HL-60 (cell line): ENCODE measurements at regions not wholly inside any gene's neighbourhood (a gene's known extent, or its start where the extent isn't known, plus 50 kb on each side); places are given as distances from the start of the nearest gene placed in this dataset.

ENCODE experiments used
- DNase-seq, 2 experiments: peaks; one replicate each; pipeline ENCODE4 v3.0.0-alpha.2; 2010 to 2020; ENCODE audit warnings: low read depth in 1 of 2, low spot score in 1 of 2
- H3K27ac ChIP-seq: fragments of 250-450 bp; sonication (Bioruptor Pico); replicated peaks from 2 replicates; pipeline ENCODE4 v1.5.1; 2020; ENCODE audit warnings: mild to moderate bottlenecking, moderate library complexity
- H3K27me3 ChIP-seq: fragments of 250-450 bp; sonication (Bioruptor Pico); 2 replicates; pipeline ENCODE4 v1.5.1; 2021; ENCODE audit warnings: mild to moderate bottlenecking, moderate library complexity; ENCODE audit not compliant: insufficient read depth, poor library complexity, severe bottlenecking
- H3K4me3 ChIP-seq: replicated peaks from 2 replicates; pipeline ENCODE4 v1.5.1; 2011; ENCODE audit warnings: mild to moderate bottlenecking, control low read depth, low read length; ENCODE audit not compliant: insufficient read depth
- CTCF ChIP-seq: IDR thresholded peaks from one replicate; pipeline ENCODE4 v1.5.1; 2011; ENCODE audit warnings: low read length, control low read depth, inconsistent platforms; ENCODE audit not compliant: insufficient read depth
- GABPA ChIP-seq: IDR thresholded peaks from 2 replicates; pipeline ENCODE4 v1.6.1; 2012; ENCODE audit warnings: low read depth
- POLR2AphosphoS5 ChIP-seq: IDR thresholded peaks from 2 replicates; pipeline ENCODE4 v1.6.1; 2012; ENCODE audit warnings: low read depth
- REST ChIP-seq: IDR thresholded peaks from 2 replicates; pipeline ENCODE4 v1.6.1; 2012; ENCODE audit warnings: low read depth; ENCODE audit not compliant: insufficient replicate concordance
- SPI1 ChIP-seq: IDR thresholded peaks from 2 replicates; pipeline ENCODE4 v1.6.1; 2012; ENCODE audit warnings: low read depth, mild to moderate bottlenecking, borderline replicate concordance

GRCh38 chr16:86709902-86710601 is 131.7 kb downstream of the FOXL1 start:
- TF ChIP-seq REST: no peak
- TF ChIP-seq POLR2AphosphoS5: no peak
- TF ChIP-seq CTCF: no peak
- no peak for TF ChIP-seq SPI1
- no peak for TF ChIP-seq GABPA
- Histone ChIP-seq H3K27me3 (no peaks in the 10 kb centered on the region), H3K27ac (no peak overlapping the region), H3K4me3 (no peak overlapping the region)
- no peak for DNase-seq

GRCh38 chr16:86710602-86710950 is 132.2 kb downstream of the FOXL1 start:
- no peak overlapping the region for H3K27ac ChIP-seq
- H3K4me3 ChIP-seq: no peak overlapping the region
- no peak for DNase-seq
- no peak for TF ChIP-seq SPI1
- TF ChIP-seq CTCF: no peak
- TF ChIP-seq POLR2AphosphoS5: no peak
- TF ChIP-seq REST: no peak
- no peak for TF ChIP-seq GABPA
- H3K27me3 ChIP-seq: no peaks in the 10 kb centered on the region

GRCh38 chr16:86712158-86713009 is 134.0 kb downstream of the FOXL1 start:
- no peak for DNase-seq
- H3K27me3 ChIP-seq: no peaks in the 10 kb centered on the region
- TF ChIP-seq SPI1: no peak
- no peak for TF ChIP-seq CTCF
- no peak overlapping the region for H3K4me3 ChIP-seq
- no peak overlapping the region for H3K27ac ChIP-seq
